CD4-positive, alpha-beta T cell treated with Interleukin-21 for 1 hour (primary cell): ENCODE measurements at regions not wholly inside any gene's neighbourhood (a gene's known extent, or its start where the extent isn't known, plus 50 kb on each side); places are given as distances from the start of the nearest gene placed in this dataset.

Experiments
- DNase-seq: peaks from one replicate; pipeline ENCODE4 v3.0.0-alpha.2; 2020

GRCh38 chr2:181190711-181191110 is 210.3 kb downstream of the UBE2E3 start:
- no peak for DNase-seq

GRCh38 chr2:181193550-181193949 is 213.1 kb downstream of the UBE2E3 start:
- DNase-seq, result no peak

- no peak for DNase-seq
These were observed 216.0 kb downstream of the UBE2E3 start for GRCh38 chr2:181196401-181196800.

GRCh38 chr2:181197140-181197760 is 216.8 kb downstream of the UBE2E3 start:
- peak; percentile 19 for DNase-seq

- DNase-seq, result peak; percentile 32
These were observed 217.9 kb downstream of the UBE2E3 start for GRCh38 chr2:181198183-181198864.

GRCh38 chr2:181203412-181203811 is 223.0 kb downstream of the UBE2E3 start:
- DNase-seq, result no peak

GRCh38 chr2:181203916-181204315 is 223.5 kb downstream of the UBE2E3 start:
- DNase-seq, result no peak

GRCh38 chr2:181218401-181218821 is 238.0 kb downstream of the UBE2E3 start:
- DNase-seq, result no peak

GRCh38 chr2:181223234-181223633 is 234.0 kb upstream of the ITGA4 start:
- DNase-seq, result peak; percentile 51

GRCh38 chr2:181224866-181225265 is 232.3 kb upstream of the ITGA4 start:
- DNase-seq, result peak; percentile 69

- DNase-seq, result no peak
These were observed 228.5 kb upstream of the ITGA4 start for GRCh38 chr2:181228661-181229060.

GRCh38 chr2:181231151-181231550 is 226.0 kb upstream of the ITGA4 start:
- DNase-seq, result no peak

- DNase-seq, result no peak
These were observed 225.1 kb upstream of the ITGA4 start for GRCh38 chr2:181231886-181232621.

GRCh38 chr2:181234487-181234891 is 222.7 kb upstream of the ITGA4 start:
- DNase-seq, result no peak

GRCh38 chr2:181235011-181235410 is 222.2 kb upstream of the ITGA4 start:
- DNase-seq, result no peak

GRCh38 chr2:181235683-181236459 is 221.3 kb upstream of the ITGA4 start:
- DNase-seq, result no peak

- peak; percentile 48 for DNase-seq
These were observed 217.9 kb upstream of the ITGA4 start for GRCh38 chr2:181239201-181239799.

GRCh38 chr2:181240844-181241243 is 216.3 kb upstream of the ITGA4 start:
- DNase-seq, result no peak

GRCh38 chr2:181241366-181241765 is 215.8 kb upstream of the ITGA4 start:
- no peak for DNase-seq

- peak; percentile 19 for DNase-seq
These were observed 215.4 kb upstream of the ITGA4 start for GRCh38 chr2:181241797-181242196.

- no peak for DNase-seq
These were observed 214.9 kb upstream of the ITGA4 start for GRCh38 chr2:181242262-181242661.

- DNase-seq, result no peak
These were observed 213.9 kb upstream of the ITGA4 start for GRCh38 chr2:181243319-181243718.

- DNase-seq, result no peak
These were observed 206.5 kb upstream of the ITGA4 start for GRCh38 chr2:181250691-181251090.
